ENCODE measurements at regions not wholly inside any gene's neighbourhood (a gene's known extent, or its start where the extent isn't known, plus 50 kb on each side); places are given as distances from the start of the nearest gene placed in this dataset.

- Histone ChIP-seq H3K27me3 (ENCODE audit: insufficient read depth, low read depth) (no peaks in the 10 kb centered on the region), H3K4me1 (ENCODE audit: low read depth, poor library complexity, severe bottlenecking) (no peaks in the 10 kb centered on the region), H3K4me3 (IDR thresholded peaks at IDR 0.05; ENCODE audit: insufficient read depth, low read depth, low read length) (no peak overlapping the region), H3K9ac (no peak overlapping the region), H4K20me1 (ENCODE audit: insufficient read depth) (no peaks in the 10 kb centered on the region), H3K36me3 (ENCODE audit: insufficient read depth) (no peaks in the 10 kb centered on the region), H2AFZ (ENCODE audit: low read depth) (no peak overlapping the region), H3K4me2 (no peak overlapping the region), H3K27ac (no peak overlapping the region), H3K79me2 (ENCODE audit: insufficient read depth, low read depth) (no peaks in the 10 kb centered on the region)
- no peak for TF ChIP-seq CTCF (conservative IDR thresholded peaks at IDR 0.05; ENCODE audit: low read depth, low read length)
Observed at GRCh38 chr17:68790492-68790891, 164.7 kb downstream of the ABCA8 start.

DNA sequence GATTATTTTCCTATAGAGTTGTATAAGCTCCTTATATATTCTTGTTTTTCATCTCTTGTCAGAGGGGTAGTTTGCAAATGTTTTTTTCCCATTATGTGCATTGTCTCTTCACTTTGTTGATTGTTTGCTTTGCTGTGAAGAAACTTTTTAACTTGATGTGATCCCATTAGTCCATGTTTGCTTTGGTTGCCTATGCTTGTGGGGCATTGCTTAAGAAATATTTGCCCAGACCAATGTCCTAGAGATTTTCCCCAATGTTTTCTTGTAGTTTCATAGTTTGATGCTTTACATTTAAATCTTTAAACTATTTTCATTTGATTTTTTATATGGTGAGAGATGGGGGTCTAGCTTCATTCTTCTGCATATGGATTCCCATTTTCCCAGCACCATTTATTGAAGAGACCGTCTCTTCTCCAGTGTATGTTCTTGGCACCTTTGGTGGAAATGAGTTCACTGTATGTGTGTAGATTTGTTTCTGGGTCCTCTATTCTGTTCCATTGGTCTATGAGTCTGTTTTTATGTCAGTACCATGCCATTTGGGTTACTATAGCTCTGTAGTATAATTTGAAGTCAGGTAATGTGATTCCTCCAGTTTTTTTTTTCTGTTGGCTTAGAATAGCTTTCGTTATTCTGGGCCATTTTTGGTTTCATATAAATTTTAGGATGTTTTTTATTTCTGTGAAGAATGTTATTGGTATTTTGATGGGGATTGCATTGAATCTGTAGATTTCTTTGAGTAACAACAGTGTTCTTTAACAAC is 165.8 kb downstream of the ABCA8 start:
- Histone ChIP-seq H3K36me3 (ENCODE audit: insufficient read depth) (no peaks in the 10 kb centered on the region), H3K27me3 (ENCODE audit: insufficient read depth, low read depth) (no peaks in the 10 kb centered on the region), H4K20me1 (ENCODE audit: insufficient read depth) (no peaks in the 10 kb centered on the region), H2AFZ (ENCODE audit: low read depth) (no peak overlapping the region), H3K4me2 (no peak overlapping the region), H3K4me1 (ENCODE audit: low read depth, poor library complexity, severe bottlenecking) (no peaks in the 10 kb centered on the region), H3K9ac (no peak overlapping the region), H3K79me2 (ENCODE audit: insufficient read depth, low read depth) (no peaks in the 10 kb centered on the region), H3K27ac (no peak overlapping the region), H3K4me3 (IDR thresholded peaks at IDR 0.05; ENCODE audit: insufficient read depth, low read depth, low read length) (no peak overlapping the region)
- no peak for TF ChIP-seq CTCF (conservative IDR thresholded peaks at IDR 0.05; ENCODE audit: low read depth, low read length)

- no peak for TF ChIP-seq CTCF (conservative IDR thresholded peaks at IDR 0.05; ENCODE audit: low read depth, low read length)
- Histone ChIP-seq H3K4me1 (ENCODE audit: low read depth, poor library complexity, severe bottlenecking) (no peaks in the 10 kb centered on the region), H3K4me2 (no peak overlapping the region), H3K4me3 (IDR thresholded peaks at IDR 0.05; ENCODE audit: insufficient read depth, low read depth, low read length) (no peak overlapping the region), H3K9ac (no peak overlapping the region), H3K27ac (no peak overlapping the region), H3K79me2 (ENCODE audit: insufficient read depth, low read depth) (no peaks in the 10 kb centered on the region), H2AFZ (ENCODE audit: low read depth) (no peak overlapping the region), H3K27me3 (ENCODE audit: insufficient read depth, low read depth) (no peaks in the 10 kb centered on the region), H3K36me3 (ENCODE audit: insufficient read depth) (no peaks in the 10 kb centered on the region), H4K20me1 (ENCODE audit: insufficient read depth) (no peaks in the 10 kb centered on the region)
Observed at GRCh38 chr17:68785565-68786486, 169.4 kb downstream of the ABCA8 start.

- Histone ChIP-seq H3K4me3 (IDR thresholded peaks at IDR 0.05; ENCODE audit: insufficient read depth, low read depth, low read length) (no peak overlapping the region), H3K27ac (no peak overlapping the region), H3K27me3 (ENCODE audit: insufficient read depth, low read depth) (no peaks in the 10 kb centered on the region), H2AFZ (ENCODE audit: low read depth) (no peak overlapping the region), H3K4me2 (no peak overlapping the region), H3K36me3 (ENCODE audit: insufficient read depth) (no peaks in the 10 kb centered on the region), H4K20me1 (ENCODE audit: insufficient read depth) (no peaks in the 10 kb centered on the region), H3K4me1 (ENCODE audit: low read depth, poor library complexity, severe bottlenecking) (no peaks in the 10 kb centered on the region), H3K79me2 (ENCODE audit: insufficient read depth, low read depth) (no peaks in the 10 kb centered on the region), H3K9ac (no peak overlapping the region)
- no peak for TF ChIP-seq CTCF (conservative IDR thresholded peaks at IDR 0.05; ENCODE audit: low read depth, low read length)
Observed at GRCh38 chr17:68784431-68784830, 170.8 kb downstream of the ABCA8 start.

All from KMS-11 (cell line).